ENCODE measurements at regions not wholly inside any gene's neighbourhood (a gene's known extent, or its start where the extent isn't known, plus 50 kb on each side); places are given as distances from the start of the nearest gene placed in this dataset.

GRCh38 chr7:52695973-52696595, 339.3 kb upstream of the POM121L12 start:
- Mint-ChIP-seq H3K36me3 (no peaks in the 10 kb centered on the region), H3K4me1 (no peaks in the 10 kb centered on the region), H3K4me3 (no peak overlapping the region), H3K9me3 (peaks cover 5 to 42% (median 28%) of the 10 kb centered on the region in 6 donors), H3K27ac (no peak overlapping the region), H3K27me3 (ENCODE audit: low read depth in 3 of 3) (peaks cover 0 to 2% (median 0%) of the 10 kb centered on the region in 3 donors)
- no peak for DNase-seq

GRCh38 chr7:52691257-52691656, 344.2 kb upstream of the POM121L12 start:
- no peak for DNase-seq
- Mint-ChIP-seq H3K27me3 (ENCODE audit: low read depth in 3 of 3) (no peaks in the 10 kb centered on the region), H3K27ac (no peak overlapping the region), H3K9me3 (peaks cover 11 to 52% (median 41%) of the 10 kb centered on the region in 6 donors), H3K4me1 (no peaks in the 10 kb centered on the region), H3K4me3 (no peak overlapping the region), H3K36me3 (no peaks in the 10 kb centered on the region)

- no peaks in the 10 kb centered on the region for H3K36me3 Mint-ChIP-seq
- no peak overlapping the region for H3K4me3 Mint-ChIP-seq
- no peak for DNase-seq
- no peaks in the 10 kb centered on the region for H3K4me1 Mint-ChIP-seq
- peaks cover 11 to 44% (median 37%) of the 10 kb centered on the region in 6 donors for H3K9me3 Mint-ChIP-seq
- no peak overlapping the region for H3K27ac Mint-ChIP-seq
- H3K27me3 Mint-ChIP-seq (ENCODE audit: low read depth in 3 of 3): no peaks in the 10 kb centered on the region
These were observed 345.5 kb upstream of the POM121L12 start for GRCh38 chr7:52689912-52690311.

GRCh38 chr7:52685333-52685732, 350.1 kb upstream of the POM121L12 start:
- Mint-ChIP-seq H3K4me1 (no peaks in the 10 kb centered on the region), H3K9me3 (peaks cover 13 to 62% (median 42%) of the 10 kb centered on the region in 6 donors), H3K27me3 (ENCODE audit: low read depth in 3 of 3) (no peaks in the 10 kb centered on the region), H3K27ac (no peak overlapping the region), H3K36me3 (peaks cover 0 to 4% (median 0%) of the 10 kb centered on the region in 3 donors), H3K4me3 (no peak overlapping the region)
- no peak for DNase-seq

GRCh38 chr7:52684388-52684787, 351.0 kb upstream of the POM121L12 start:
- Mint-ChIP-seq H3K27ac (no peak overlapping the region), H3K4me3 (no peak overlapping the region), H3K9me3 (peaks cover 11 to 65% (median 39%) of the 10 kb centered on the region in 6 donors), H3K27me3 (ENCODE audit: low read depth in 3 of 3) (no peaks in the 10 kb centered on the region), H3K4me1 (no peaks in the 10 kb centered on the region), H3K36me3 (peaks cover 0 to 4% (median 0%) of the 10 kb centered on the region in 3 donors)
- no peak for DNase-seq

GRCh38 chr7:52682993-52683392, 352.4 kb upstream of the POM121L12 start:
- H3K27me3 Mint-ChIP-seq (ENCODE audit: low read depth in 3 of 3): no peaks in the 10 kb centered on the region
- no peaks in the 10 kb centered on the region for H3K4me1 Mint-ChIP-seq
- peaks cover 11 to 66% (median 36%) of the 10 kb centered on the region in 6 donors for H3K9me3 Mint-ChIP-seq
- H3K4me3 Mint-ChIP-seq: no peak overlapping the region
- H3K36me3 Mint-ChIP-seq: peaks cover 0 to 4% (median 0%) of the 10 kb centered on the region in 3 donors
- no peak overlapping the region for H3K27ac Mint-ChIP-seq
- no peak for DNase-seq

GRCh38 chr7:52670608-52671225, 364.7 kb upstream of the POM121L12 start:
- Mint-ChIP-seq H3K27me3 (ENCODE audit: low read depth in 3 of 3) (peaks cover 0 to 4% (median 1%) of the 10 kb centered on the region in 3 donors), H3K4me1 (no peaks in the 10 kb centered on the region), H3K27ac (no peak overlapping the region), H3K36me3 (peaks cover 0 to 5% (median 0%) of the 10 kb centered on the region in 3 donors), H3K9me3 (peaks cover 19 to 42% (median 32%) of the 10 kb centered on the region in 6 donors), H3K4me3 (no peak overlapping the region)
- DNase-seq: no peak

- Mint-ChIP-seq H3K27ac (no peak overlapping the region), H3K36me3 (peaks cover 0 to 5% (median 0%) of the 10 kb centered on the region in 3 donors), H3K4me3 (no peak overlapping the region), H3K9me3 (peaks cover 20 to 54% (median 35%) of the 10 kb centered on the region in 6 donors), H3K27me3 (ENCODE audit: low read depth in 3 of 3) (peaks cover 0 to 4% (median 1%) of the 10 kb centered on the region in 3 donors), H3K4me1 (no peaks in the 10 kb centered on the region)
- DNase-seq: no peak
These were observed 366.4 kb upstream of the POM121L12 start for GRCh38 chr7:52669031-52669430.

GRCh38 chr7:52668435-52668834, 367.0 kb upstream of the POM121L12 start:
- Mint-ChIP-seq H3K27me3 (ENCODE audit: low read depth in 3 of 3) (peaks cover 0 to 4% (median 1%) of the 10 kb centered on the region in 3 donors), H3K4me3 (no peak overlapping the region), H3K27ac (no peak overlapping the region), H3K4me1 (no peaks in the 10 kb centered on the region), H3K36me3 (peaks cover 0 to 5% (median 0%) of the 10 kb centered on the region in 3 donors), H3K9me3 (peaks cover 21 to 51% (median 34%) of the 10 kb centered on the region in 6 donors)
- DNase-seq: no peak

GRCh38 chr7:52659178-52659577, 376.3 kb upstream of the POM121L12 start:
- H3K27me3 Mint-ChIP-seq (ENCODE audit: low read depth in 3 of 3): peaks cover 0 to 1% (median 0%) of the 10 kb centered on the region in 3 donors
- no peaks in the 10 kb centered on the region for H3K4me1 Mint-ChIP-seq
- no peaks in the 10 kb centered on the region for H3K36me3 Mint-ChIP-seq
- peaks cover 12 to 61% (median 31%) of the 10 kb centered on the region in 6 donors for H3K9me3 Mint-ChIP-seq
- no peak for DNase-seq
- H3K27ac Mint-ChIP-seq: no peak overlapping the region
- no peak overlapping the region for H3K4me3 Mint-ChIP-seq

- H3K9me3 Mint-ChIP-seq: peaks cover 18 to 60% (median 38%) of the 10 kb centered on the region in 6 donors
These were observed 379.3 kb upstream of the POM121L12 start for GRCh38 chr7:52656098-52656497.

GRCh38 chr7:52652621-52653020, 382.8 kb upstream of the POM121L12 start:
- H3K4me3 Mint-ChIP-seq: no peak overlapping the region
- H3K36me3 Mint-ChIP-seq: no peaks in the 10 kb centered on the region
- DNase-seq: no peak
- H3K4me1 Mint-ChIP-seq: no peaks in the 10 kb centered on the region
- peaks cover 0 to 1% (median 0%) of the 10 kb centered on the region in 3 donors for H3K27me3 Mint-ChIP-seq (ENCODE audit: low read depth in 3 of 3)
- H3K9me3 Mint-ChIP-seq: peaks cover 11 to 57% (median 33%) of the 10 kb centered on the region in 6 donors
- no peak overlapping the region for H3K27ac Mint-ChIP-seq

More at GRCh38 chr7:52656098-52656497, 379.3 kb upstream of the POM121L12 start:
- Mint-ChIP-seq H3K27ac (no peak overlapping the region), H3K4me1 (no peaks in the 10 kb centered on the region), H3K27me3 (ENCODE audit: low read depth in 3 of 3) (peaks cover 0 to 1% (median 0%) of the 10 kb centered on the region in 3 donors), H3K4me3 (no peak overlapping the region), H3K36me3 (no peaks in the 10 kb centered on the region)
- DNase-seq: no peak

- Mint-ChIP-seq H3K4me3 (no peak overlapping the region), H3K27me3 (ENCODE audit: low read depth in 3 of 3) (peaks cover 0 to 1% (median 0%) of the 10 kb centered on the region in 3 donors), H3K27ac (no peak overlapping the region), H3K36me3 (peaks cover 0 to 3% (median 0%) of the 10 kb centered on the region in 3 donors), H3K4me1 (no peaks in the 10 kb centered on the region), H3K9me3 (peaks cover 13 to 47% (median 35%) of the 10 kb centered on the region in 6 donors)
- DNase-seq: no peak
These were observed 386.6 kb upstream of the POM121L12 start for GRCh38 chr7:52648872-52649271.

GRCh38 chr7:52647046-52647445, 388.4 kb upstream of the POM121L12 start:
- Mint-ChIP-seq H3K4me1 (no peaks in the 10 kb centered on the region), H3K4me3 (no peak overlapping the region), H3K27ac (no peak overlapping the region), H3K9me3 (peaks cover 5 to 40% (median 25%) of the 10 kb centered on the region in 6 donors), H3K27me3 (ENCODE audit: low read depth in 3 of 3) (peaks cover 0 to 1% (median 0%) of the 10 kb centered on the region in 3 donors), H3K36me3 (peaks cover 0 to 3% (median 0%) of the 10 kb centered on the region in 3 donors)
- DNase-seq: no peak

Data from immature natural killer cell (primary cell).